ENCODE measurements at regions not wholly inside any gene's neighbourhood (a gene's known extent, or its start where the extent isn't known, plus 50 kb on each side); places are given as distances from the start of the nearest gene placed in this dataset.
"Not testable (repeated sequence)": the region's sequence is repeated elsewhere in the genome, so short reads cannot be mapped to it uniquely, and the experiment has no call there.

DNA sequence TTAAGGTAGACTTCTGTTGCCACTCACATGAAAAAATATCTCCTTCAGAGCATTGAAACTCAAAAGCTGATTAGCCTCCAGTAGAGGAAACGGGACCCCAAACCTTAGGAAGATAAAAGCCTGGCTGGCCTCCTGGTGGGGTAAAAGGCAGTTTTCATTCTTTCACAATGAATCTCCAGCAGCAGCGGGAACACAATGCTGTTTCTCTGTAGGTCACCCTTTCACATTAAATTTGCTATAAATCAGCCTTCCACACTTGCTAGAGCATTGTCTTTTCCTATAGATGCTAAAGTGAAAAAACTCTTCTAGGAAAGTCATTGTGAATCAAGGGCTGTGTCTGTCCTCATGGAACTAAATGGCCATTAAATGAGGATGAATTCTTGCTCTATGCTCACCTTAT is 207.3 kb upstream of the MAGEB2 start:
- Histone ChIP-seq H3K9me3 (replicated peaks in 1 of 11) (peaks cover 20 to 53% (median 41%) of the 10 kb centered on the region in 11 experiments; a peak in 20 of 22 replicates), H4K20me1 (no peaks in the 10 kb centered on the region), H3K4me3 (no peak overlapping the region), H3K27me3 (no peaks in the 10 kb centered on the region), H3K9ac (no peak overlapping the region), H3K27ac (no peak overlapping the region), H3K4me2 (0 out of 22 replicates have a peak overlapping the region, but pooled peaks of 1 of the 11 experiments have one; percentile 8), H3K4me1 (peaks cover 0 to 48% (median 41%) of the 10 kb centered on the region in 10 experiments; a peak in 17 of 20 replicates), H3K36me3 (no peaks in the 10 kb centered on the region)
- no peak for TF ChIP-seq Cebpa-rat (IDR thresholded peaks at IDR 0.05)

DNA sequence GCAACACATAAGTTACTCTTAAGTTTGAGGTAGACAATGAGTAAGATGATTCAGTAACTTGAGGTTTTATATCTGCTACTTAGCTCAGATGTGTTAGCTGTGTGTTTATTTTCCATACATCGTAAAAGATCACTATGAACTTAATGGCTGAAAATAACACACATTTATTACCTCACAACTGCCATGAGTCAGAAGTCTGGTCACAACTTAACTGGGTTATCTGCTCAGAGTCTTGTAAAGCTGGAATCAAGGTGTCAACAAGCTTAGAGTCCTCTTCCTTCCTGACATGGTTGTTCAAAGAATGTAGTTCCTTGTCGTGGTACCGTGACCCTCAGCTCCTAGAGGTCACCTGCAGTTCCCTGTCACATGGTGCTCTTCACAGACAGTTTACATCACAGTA is 204.9 kb upstream of the MAGEB2 start:
- Histone ChIP-seq H3K9me3 (replicated peaks in 1 of 11) (peaks cover 20 to 53% (median 41%) of the 10 kb centered on the region in 11 experiments; a peak in 20 of 22 replicates), H3K27me3 (no peaks in the 10 kb centered on the region), H4K20me1 (no peaks in the 10 kb centered on the region), H3K27ac (no peak overlapping the region), H3K4me3 (no peak overlapping the region), H3K4me1 (peaks cover 0 to 23% (median 16%) of the 10 kb centered on the region in 10 experiments; a peak in 16 of 20 replicates), H3K9ac (no peak overlapping the region), H3K36me3 (no peaks in the 10 kb centered on the region), H3K4me2 (no peak overlapping the region)
- TF ChIP-seq Cebpa-rat (IDR thresholded peaks at IDR 0.05) = no peak

DNA sequence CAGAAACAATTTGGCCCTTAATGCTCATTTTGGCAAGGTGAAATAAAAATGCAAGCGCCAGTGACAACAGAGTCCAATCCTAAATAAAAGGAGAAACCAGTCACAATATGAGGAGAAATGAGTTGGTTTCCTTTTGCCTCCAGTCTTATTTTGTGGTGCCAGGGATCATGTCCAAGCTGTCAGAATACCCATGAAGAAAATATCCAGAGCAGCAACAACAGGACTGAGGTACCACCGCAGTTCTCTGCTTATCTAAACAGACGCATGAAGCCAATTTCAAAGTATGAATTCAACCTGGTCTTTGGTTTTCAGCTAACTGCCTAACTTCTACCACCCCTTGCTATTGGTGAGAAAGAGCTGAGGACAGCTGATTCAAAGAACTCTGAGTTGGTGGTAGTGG is 199.9 kb upstream of the MAGEB2 start:
- no peak overlapping the region for H3K9ac ChIP-seq
- no peak overlapping the region for H3K27ac ChIP-seq
- no peak for TF ChIP-seq Cebpa-rat (IDR thresholded peaks at IDR 0.05)
- no peak overlapping the region for H3K4me2 ChIP-seq
- H3K36me3 ChIP-seq = no peaks in the 10 kb centered on the region
- peaks cover 2 to 17% (median 13%) of the 10 kb centered on the region in 11 experiments for H3K9me3 ChIP-seq (replicated peaks in 1 of 11)
- no peaks in the 10 kb centered on the region for H3K4me1 ChIP-seq
- H3K4me3 ChIP-seq = no peak overlapping the region
- no peaks in the 10 kb centered on the region for H3K27me3 ChIP-seq
- H4K20me1 ChIP-seq = no peaks in the 10 kb centered on the region

DNA sequence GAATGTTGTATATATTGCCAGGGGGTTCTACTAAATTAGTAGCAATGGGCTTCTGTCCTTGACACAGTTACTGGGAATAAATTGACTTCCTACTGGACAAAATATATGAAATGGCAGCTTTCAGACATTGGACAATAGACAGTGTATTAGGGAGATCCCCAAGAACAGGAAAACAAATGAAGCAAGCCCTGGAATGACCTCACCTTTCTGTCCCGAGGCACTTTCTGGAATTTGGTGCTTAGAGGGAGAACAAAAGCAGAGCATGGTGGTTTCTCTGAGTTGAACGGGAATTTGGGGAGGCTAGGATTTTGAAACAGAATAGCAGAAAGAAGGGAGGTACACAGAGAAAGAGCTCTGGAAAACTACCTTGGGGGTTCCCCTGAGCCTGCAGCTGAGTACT is 187.7 kb upstream of the MAGEB2 start:
- Histone ChIP-seq H3K4me3 (no peak overlapping the region), H3K9me3 (replicated peaks in 1 of 11) (peaks cover 5 to 11% (median 9%) of the 10 kb centered on the region in 11 experiments; a peak in 17 of 22 replicates), H3K36me3 (no peaks in the 10 kb centered on the region), H3K27ac (no peak overlapping the region), H3K27me3 (no peaks in the 10 kb centered on the region), H4K20me1 (no peaks in the 10 kb centered on the region), H3K4me1 (no peaks in the 10 kb centered on the region), H3K9ac (no peak overlapping the region), H3K4me2 (no peak overlapping the region)
- no peak for TF ChIP-seq Cebpa-rat (IDR thresholded peaks at IDR 0.05)

DNA sequence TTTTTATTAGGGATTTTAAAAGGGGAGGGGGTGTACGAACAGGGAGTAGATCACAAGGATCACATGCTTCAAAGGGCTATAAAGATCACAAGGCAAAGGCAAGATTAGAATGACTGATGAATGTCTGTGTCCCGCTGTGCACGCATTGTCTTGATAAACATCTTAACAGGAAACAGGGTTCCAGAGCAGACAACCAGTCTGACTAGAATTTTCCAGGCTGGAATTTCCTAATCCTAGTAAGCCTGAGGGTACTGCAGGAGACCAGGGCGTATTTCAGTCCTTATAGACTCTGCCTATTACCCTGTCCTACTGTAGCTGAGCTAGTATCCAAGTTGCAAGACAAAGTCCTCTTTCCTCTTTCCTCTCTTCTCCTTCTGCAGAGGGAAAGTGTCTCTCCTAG is 179.0 kb upstream of the MAGEB2 start:
- not testable (repeated sequence) for H3K4me2 ChIP-seq; H3K4me1 ChIP-seq; H3K9ac ChIP-seq; H4K20me1 ChIP-seq; H3K27me3 ChIP-seq; H3K27ac ChIP-seq; H3K4me3 ChIP-seq; H3K36me3 ChIP-seq; H3K9me3 ChIP-seq (replicated peaks in 1 of 11)

DNA sequence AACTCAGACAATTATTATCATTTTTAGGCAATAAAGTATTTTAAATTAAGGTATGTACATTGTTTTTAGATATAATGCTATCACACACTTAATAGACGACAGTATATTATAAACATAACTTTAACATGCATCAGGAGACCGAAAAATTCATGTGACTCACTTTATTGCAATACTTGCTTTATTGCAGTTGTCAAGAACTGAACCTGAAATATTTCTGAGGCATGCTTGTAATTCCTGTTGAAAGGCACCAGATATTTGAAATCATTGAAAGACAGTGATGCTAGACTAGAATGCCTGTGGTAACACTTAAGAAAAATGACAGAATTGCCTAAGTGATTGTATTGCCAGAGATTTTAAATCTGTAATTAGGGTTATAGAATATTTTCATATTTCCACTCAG is 175.6 kb upstream of the MAGEB2 start:
- Histone ChIP-seq H4K20me1 (no peaks in the 10 kb centered on the region), H3K4me1 (no peaks in the 10 kb centered on the region), H3K4me2 (no peak overlapping the region), H3K36me3 (no peaks in the 10 kb centered on the region), H3K9ac (no peak overlapping the region), H3K9me3 (replicated peaks in 1 of 11) (peaks cover 0 to 10% (median 4%) of the 10 kb centered on the region in 11 experiments; a peak in 4 of 22 replicates), H3K4me3 (no peak overlapping the region), H3K27me3 (no peaks in the 10 kb centered on the region), H3K27ac (no peak overlapping the region)
- TF ChIP-seq Cebpa-rat (IDR thresholded peaks at IDR 0.05) = no peak

DNA sequence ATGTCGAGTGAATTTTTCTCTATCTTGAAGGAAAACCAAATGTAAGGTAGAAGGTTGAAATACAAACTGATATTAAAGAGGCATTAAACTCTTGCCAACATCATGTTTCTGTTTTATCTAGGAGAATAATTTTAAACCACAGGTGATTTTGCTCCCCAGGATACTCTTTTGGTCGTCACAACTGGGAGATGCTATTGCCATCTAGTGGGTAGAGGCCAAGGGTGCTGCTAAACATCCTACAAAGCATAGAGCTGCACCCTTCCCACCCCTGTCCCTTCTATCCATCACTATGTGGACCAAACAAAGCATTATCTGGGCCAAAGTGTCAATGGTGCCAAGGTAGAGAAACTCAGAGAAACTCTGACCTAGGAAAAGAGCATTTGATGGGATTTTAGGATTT is 154.6 kb upstream of the MAGEB2 start:
- Histone ChIP-seq H3K4me3 (no peak overlapping the region), H3K36me3 (no peaks in the 10 kb centered on the region), H3K9ac (no peak overlapping the region), H3K9me3 (replicated peaks in 1 of 11) (no peaks in the 10 kb centered on the region), H4K20me1 (no peaks in the 10 kb centered on the region), H3K27me3 (no peaks in the 10 kb centered on the region), H3K4me1 (no peaks in the 10 kb centered on the region), H3K4me2 (no peak overlapping the region), H3K27ac (no peak overlapping the region)
- TF ChIP-seq Cebpa-rat (IDR thresholded peaks at IDR 0.05) = no peak

DNA sequence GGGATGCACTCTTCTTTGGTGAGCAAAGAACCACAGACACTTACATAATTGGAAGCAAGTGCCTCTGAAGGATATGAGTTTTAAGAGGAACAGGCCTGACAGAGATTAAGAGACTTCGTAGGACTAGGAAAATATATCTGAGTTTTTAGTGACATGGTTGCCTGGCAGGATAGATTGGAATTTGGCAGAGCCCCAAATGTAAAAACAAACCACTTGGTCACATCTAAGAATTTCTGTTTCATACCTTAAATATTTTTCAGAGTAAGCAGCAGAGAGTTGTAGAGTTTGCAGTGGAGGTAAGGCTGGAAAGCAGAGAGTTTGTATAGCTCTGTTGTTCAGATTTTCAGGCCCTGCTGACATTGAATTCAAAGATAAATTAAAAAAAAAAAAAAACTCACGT is 150.1 kb upstream of the MAGEB2 start:
- Histone ChIP-seq H3K9ac (no peak overlapping the region), H3K27ac (no peak overlapping the region), H3K36me3 (no peaks in the 10 kb centered on the region), H4K20me1 (no peaks in the 10 kb centered on the region), H3K27me3 (no peaks in the 10 kb centered on the region), H3K4me3 (no peak overlapping the region), H3K9me3 (replicated peaks in 1 of 11) (peaks cover 0 to 18% (median 5%) of the 10 kb centered on the region in 11 experiments; a peak in 7 of 22 replicates), H3K4me1 (no peaks in the 10 kb centered on the region), H3K4me2 (no peak overlapping the region)
- no peak for TF ChIP-seq Cebpa-rat (IDR thresholded peaks at IDR 0.05)

DNA sequence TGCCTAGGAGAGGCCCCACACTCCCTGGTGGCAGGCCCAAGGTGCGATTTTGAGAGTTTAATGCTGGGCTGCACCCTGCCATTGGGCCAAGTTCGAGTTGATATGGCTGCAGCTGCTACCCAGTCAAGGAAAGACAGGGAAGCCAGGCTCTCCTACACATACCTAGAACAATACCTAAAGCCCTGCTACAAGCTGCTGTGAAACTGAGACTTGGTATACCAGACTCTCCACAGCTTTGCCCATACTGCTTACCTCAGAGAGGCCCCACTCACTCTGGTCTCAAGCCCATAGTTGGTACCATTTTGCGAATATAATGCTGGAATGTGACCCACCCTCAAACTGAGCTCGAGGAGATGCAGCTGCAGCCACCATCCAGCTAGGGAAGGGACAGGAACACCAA is 147.7 kb upstream of the MAGEB2 start:
- Histone ChIP-seq H3K27ac (no peak overlapping the region), H3K4me1 (no peaks in the 10 kb centered on the region), H3K9ac (no peak overlapping the region), H3K36me3 (no peaks in the 10 kb centered on the region), H3K4me3 (no peak overlapping the region), H4K20me1 (no peaks in the 10 kb centered on the region), H3K27me3 (no peaks in the 10 kb centered on the region), H3K4me2 (no peak overlapping the region), H3K9me3 (replicated peaks in 1 of 11) (peaks cover 0 to 23% (median 5%) of the 10 kb centered on the region in 11 experiments; a peak in 7 of 22 replicates)
- TF ChIP-seq Cebpa-rat (IDR thresholded peaks at IDR 0.05) = no peak

DNA sequence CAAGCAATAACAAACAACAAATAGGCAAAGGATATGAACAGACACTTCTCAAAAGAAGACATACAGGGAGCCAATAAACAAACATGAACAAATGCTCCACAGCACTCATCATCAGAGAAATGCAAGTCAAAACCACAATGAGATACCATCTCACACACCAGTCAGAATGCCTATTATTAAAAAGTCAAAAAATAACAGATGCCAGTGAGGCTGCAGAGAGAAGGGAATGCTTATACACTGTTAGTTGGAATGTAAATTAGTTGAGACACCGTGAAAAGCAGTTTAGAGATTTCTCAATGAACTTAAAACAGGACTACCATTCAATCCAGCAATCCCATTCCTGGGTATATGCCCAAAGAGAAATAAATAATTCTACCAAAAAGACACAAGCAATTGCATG is 129.8 kb upstream of the MAGEB2 start:
- peaks cover 0 to 8% (median 4%) of the 10 kb centered on the region in 11 experiments; a peak in 1 of 22 replicates for H3K9me3 ChIP-seq (replicated peaks in 1 of 11)
- no peak for TF ChIP-seq Cebpa-rat (IDR thresholded peaks at IDR 0.05)
- H3K36me3 ChIP-seq = no peaks in the 10 kb centered on the region
- no peaks in the 10 kb centered on the region for H3K4me1 ChIP-seq
- no peak overlapping the region for H3K27ac ChIP-seq
- no peak overlapping the region for H3K4me3 ChIP-seq
- H3K9ac ChIP-seq = no peak overlapping the region
- no peaks in the 10 kb centered on the region for H4K20me1 ChIP-seq
- no peaks in the 10 kb centered on the region for H3K27me3 ChIP-seq
- H3K4me2 ChIP-seq = no peak overlapping the region

Measured in BLaER1 treated with 17β-estradiol and CSF1 and Interleukin-3, amounts not matched to agents 10 nM and 100 nM (cell line).